ENCODE measurements at regions not wholly inside any gene's neighbourhood (a gene's known extent, or its start where the extent isn't known, plus 50 kb on each side); places are given as distances from the start of the nearest gene placed in this dataset.

- TF ChIP-seq EZH2phosphoT487 (IDR thresholded peaks at IDR 0.05; ENCODE audit: insufficient read depth, low read depth), result no peak
- no peak for TF ChIP-seq EZH2 (IDR thresholded peaks at IDR 0.05; ENCODE audit: insufficient read depth, poor library complexity, severe bottlenecking)
Observed at GRCh38 chr11:33946930-33947329, 55.1 kb upstream of the LMO2 start.
